GM12878 (cell line): ENCODE measurements at regions not wholly inside any gene's neighbourhood (a gene's known extent, or its start where the extent isn't known, plus 50 kb on each side); places are given as distances from the start of the nearest gene placed in this dataset.

Source experiments
- CTCF ChIP-seq, 3 experiments: IDR thresholded peaks in 2 of 3; conservative IDR thresholded peaks in 1 of 3; 2 replicates each; pipeline ENCODE4 v1.5.1; 2011; ENCODE audit warnings: low read depth in 3 of 3, low read length in 3 of 3, mild to moderate bottlenecking in 3 of 3, control low read depth in 2 of 3, moderate library complexity in 2 of 3, inconsistent platforms in 1 of 3, mixed read lengths in 1 of 3; ENCODE audit not compliant: control insufficient read depth in 2 of 3, insufficient read depth in 1 of 3; ENCODE audit errors: extremely low read depth in 1 of 3
- SIN3A ChIP-seq: IDR thresholded peaks from 2 replicates; pipeline ENCODE4 v1.6.1; 2012; ENCODE audit warnings: low read depth, low read length, improper control_type of control experiment
- ZNF24 ChIP-seq: fragments of 450-650 bp; IDR thresholded peaks from 2 replicates; pipeline ENCODE4 v1.6.1; 2017; ENCODE audit warnings: antibody characterized with exemption, mild to moderate bottlenecking

DNA sequence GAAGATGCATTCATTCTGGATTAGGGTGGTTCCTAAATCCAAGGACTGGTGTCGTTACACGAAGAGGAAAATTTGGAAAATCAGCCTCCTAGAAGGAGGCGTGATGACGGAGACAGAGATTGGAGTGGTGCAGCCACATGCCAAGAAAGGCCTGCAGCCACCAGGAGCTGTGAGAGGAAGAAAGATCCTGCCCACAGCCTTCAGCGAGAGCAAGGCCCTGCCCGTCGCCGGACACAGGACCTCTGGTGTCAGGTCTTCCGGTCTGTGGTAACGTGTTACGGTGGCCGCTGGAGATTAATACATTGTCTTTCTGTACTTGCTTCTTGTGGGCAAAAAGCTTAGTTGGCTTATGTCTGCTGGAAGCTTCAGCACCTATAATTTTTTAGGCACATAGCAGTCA is 1045.8 kb downstream of the BRD1 start:
- no peak for TF ChIP-seq SIN3A
- no peak for TF ChIP-seq CTCF (IDR thresholded peaks at IDR 0.05 in 2 of 3, conservative IDR thresholded peaks at IDR 0.05 in 1 of 3; ENCODE audit: control insufficient read depth in 2 of 3, extremely low read depth in 1 of 3, insufficient read depth in 1 of 3, low read depth in 3 of 3, low read length in 3 of 3)
- TF ChIP-seq ZNF24: no peak
